Globus pallidus (tissue), 1 donor: ENCODE measurements at regions not wholly inside any gene's neighbourhood (a gene's known extent, or its start where the extent isn't known, plus 50 kb on each side); places are given as distances from the start of the nearest gene placed in this dataset.
"Not testable (repeated sequence)": the region's sequence is repeated elsewhere in the genome, so short reads cannot be mapped to it uniquely, and the experiment has no call there.

Experiments
- DNase-seq: peaks from one replicate; pipeline ENCODE4 v3.0.0-alpha.2; 2015; ENCODE audit warnings: low spot score

DNA sequence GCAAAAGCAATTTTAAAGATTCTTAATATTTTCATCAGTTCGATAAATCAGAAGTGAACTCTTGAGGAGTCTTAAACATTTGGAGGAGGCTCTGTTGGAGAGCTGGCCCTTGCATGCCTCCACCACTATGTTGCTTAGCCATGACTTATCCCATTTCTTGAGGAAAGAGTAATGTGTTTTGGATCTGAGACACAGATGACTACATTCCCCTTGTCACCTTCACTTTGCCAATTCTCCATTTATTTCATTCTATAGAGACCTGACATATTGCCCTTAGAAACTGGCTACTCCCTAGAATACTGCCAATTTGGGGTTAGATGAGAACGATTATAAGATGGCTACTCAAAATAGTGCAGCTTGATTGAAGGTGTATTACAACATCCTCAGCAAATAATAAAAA lies 157.4 kb upstream of the TMEM260 start:
- DNase-seq, result no peak

DNA sequence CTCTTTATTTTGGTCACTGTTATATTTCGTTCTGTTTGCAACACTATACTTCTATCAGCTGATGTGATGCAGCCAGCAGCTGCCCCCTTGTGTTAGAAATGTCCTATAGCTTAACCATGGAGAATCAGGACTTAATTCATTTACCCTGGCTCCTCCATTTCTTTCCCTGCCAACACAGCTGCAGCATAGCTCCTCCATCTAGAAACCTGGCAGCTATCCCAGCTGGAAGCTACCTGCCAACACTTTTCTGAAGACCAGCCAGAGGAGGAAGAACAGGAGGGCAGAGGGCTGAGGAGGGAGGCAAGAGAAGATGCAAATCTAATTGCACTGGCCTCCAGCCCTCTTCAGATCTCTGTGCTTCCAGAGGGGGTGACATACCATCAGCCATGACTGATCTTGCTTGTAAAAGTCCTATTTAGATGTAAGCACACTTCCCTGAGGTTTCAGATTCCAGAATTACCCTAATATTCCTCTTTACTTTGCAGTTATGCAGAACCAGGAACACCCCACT lies 156.8 kb upstream of the TMEM260 start:
- DNase-seq, result peak; percentile 60

- DNase-seq, result no peak
These were observed 156.1 kb upstream of the TMEM260 start for GRCh38 chr14:56423544-56423943.

DNA sequence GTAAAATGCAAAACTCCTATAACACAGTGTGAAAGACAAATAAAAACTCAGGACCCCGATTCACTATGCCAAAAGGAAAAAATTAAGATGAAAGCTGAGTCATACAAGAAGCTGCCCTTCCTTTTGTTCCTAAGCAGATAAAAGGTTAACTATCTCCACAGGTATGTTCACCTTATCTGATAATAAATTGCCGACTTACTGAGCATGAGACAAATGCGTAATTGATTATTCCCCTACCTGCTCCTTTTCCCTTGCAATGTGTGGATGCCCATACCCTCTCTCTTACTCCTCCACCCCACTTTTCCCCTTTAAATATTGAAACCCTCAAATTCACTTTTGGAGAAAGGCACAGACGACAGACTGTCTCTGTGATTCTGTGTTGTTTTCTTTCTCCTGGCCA lies 148.6 kb upstream of the TMEM260 start:
- DNase-seq, result no peak

DNA sequence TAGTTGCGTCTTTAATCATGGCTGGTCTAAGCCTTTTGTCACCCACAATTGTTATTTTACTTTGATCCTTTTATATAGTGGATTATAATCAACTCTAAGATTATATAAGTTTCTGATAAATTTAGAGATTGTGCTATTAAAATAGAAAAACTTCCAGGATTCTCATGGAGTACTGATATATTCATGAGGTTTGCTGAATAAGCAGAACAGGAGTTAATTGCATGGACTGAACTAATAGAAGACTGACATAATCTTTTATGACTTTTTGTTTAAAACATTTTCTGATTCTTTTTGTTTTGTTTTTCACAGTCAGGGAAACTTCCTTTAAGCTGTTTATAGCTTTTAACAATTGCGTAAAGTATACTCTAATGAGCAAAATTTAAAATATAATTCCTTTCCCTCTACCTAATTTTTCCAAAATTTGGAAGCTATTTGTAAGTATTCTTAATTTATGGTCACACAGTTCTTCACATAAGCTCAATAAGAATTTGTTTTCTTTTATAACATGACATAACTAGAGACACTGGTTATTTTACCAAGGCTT lies 129.9 kb upstream of the TMEM260 start:
- DNase-seq, result no peak

- no peak for DNase-seq
These were observed 126.7 kb upstream of the TMEM260 start for GRCh38 chr14:56452940-56453339.

DNA sequence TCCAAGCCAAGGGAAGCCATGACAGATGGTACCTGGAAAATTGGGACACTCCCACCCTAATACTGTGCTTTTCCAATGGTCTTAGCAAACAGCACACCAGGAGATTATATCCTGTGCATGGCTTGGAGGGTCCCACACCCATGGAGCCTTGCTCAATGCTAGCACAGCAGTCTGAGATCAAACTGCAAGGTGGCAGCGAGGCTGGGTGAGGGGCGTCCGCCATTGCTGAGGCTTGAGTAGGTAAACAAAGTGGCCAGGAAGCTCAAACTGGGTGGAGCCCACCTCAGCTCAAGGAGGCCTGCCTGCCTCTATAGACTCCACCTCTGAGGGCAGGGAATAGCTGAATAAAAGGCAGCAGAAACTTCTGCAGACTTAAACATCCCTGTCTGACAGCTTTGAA lies 124.9 kb upstream of the TMEM260 start:
- not testable (repeated sequence) for DNase-seq

DNA sequence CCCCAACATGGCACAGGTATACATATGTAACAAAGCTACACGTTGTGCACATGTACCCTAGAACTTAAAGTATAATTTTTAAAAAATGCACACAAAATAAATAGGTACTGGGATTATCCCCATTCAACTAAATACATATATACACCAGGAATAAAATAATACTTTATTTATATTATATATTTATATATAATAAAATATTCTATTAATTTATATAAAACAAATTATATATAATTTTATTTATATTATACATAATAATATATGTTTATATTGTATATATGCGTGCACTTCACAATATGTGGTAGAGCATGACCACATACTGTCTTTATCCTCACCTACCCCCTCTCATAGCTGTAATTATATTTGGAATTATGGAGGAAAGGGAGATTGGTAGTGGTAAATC lies 119.1 kb upstream of the TMEM260 start:
- DNase-seq, result no peak

DNA sequence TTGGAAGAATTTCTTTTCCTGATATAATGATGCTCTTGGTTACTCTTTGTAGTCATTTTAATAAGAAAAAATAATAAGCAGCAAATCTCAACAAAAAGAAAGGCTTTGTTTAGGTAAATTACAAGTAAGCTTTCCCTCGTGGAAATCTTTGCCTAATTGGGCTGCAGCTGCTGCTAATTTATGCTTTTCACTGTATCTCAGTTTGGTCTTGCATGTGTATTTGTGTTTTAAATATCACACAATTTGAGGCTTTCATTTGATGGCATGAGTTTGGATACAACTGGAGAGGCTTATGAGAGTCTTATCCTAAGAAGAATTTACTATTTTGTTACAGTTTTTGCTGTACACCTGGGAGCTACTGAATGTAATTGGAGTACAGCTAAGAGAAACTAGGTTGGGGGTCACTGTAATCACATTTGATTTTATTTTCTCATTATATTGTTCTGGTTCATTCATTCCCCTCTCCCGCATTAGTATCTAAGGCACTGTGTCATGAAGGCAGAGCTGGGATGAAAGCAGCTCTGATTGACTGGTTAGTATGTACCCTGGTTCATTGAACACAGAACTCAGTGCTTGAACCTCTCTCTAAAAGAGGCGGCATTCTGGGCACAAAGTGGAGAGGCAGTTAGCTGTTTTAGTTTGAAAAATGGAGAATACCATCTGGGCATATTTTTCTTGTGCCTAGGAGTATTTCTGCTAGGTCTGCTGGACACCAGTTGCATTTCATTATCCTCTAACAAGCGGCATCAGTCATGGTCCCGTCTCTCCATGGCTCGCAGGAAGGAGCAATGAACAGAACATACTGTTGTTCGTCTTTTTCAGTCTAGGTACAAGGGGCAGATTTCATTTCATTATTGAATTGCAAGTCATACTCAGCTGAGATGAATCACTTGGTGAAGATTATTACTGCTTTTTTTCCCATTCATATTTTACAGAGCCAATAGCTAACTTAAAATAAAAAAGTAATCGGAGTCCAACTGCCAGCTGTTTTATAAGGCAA lies 118.0 kb upstream of the TMEM260 start:
- DNase-seq, result no peak

DNA sequence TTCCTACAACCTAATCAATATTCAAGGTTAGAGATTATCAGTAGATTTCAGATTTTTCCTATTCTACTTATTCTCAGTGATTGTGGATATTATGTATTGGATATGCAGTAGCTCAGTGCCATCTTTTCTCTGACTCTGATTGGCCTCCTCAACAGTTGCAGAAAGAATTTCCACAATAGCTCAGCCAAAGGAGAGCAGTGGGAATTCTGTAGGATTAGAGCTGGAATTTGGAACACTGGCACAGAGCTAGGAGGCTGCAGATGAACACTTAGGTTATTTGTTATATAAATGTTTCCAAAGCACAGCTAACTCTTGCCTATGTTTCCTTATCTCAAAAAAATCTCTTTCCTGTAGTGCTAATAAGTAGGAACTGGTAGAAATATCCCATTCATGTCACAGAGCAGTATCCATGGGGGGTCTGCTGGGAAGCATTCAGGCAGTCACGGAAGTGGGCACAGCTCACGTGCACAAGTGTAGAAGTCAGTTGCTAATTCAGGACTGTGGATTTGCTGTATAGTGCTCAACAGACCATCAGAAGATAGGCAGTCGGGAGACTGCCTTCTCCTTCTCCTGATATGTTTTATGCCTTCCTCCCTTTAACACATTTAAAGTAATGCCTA lies 116.2 kb upstream of the TMEM260 start:
- no peak for DNase-seq

GRCh38 chr14:56471056-56471455 lies 108.5 kb upstream of the TMEM260 start:
- no peak for DNase-seq

DNA sequence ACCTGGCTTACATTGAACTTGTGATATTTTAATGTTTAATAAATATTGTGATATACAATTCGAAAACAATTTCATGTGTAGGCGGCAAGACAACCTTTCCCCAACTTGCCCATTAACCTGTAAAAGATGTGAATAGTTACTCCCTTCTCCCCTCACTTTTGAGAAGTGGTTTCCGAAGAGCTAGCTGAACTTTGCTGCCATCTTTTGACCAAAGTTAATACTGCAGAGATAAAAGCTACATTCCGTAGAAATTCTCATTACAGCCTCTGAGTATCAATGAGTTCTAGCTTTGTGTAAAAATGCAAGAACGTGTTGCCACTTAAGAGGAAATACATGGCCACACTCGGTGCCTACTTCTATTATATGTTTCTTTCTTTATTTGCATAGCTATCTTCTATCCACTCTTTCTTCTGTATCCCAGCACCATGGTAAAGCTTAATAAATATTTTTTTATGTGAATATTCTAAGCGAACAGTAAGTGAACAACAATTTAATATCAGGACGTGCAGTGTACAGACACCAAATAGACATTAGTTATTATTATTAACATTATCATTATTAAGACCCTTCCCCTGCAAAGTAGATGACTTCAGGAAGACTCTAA lies 105.1 kb upstream of the TMEM260 start:
- DNase-seq, result peak; percentile 33

GRCh38 chr14:56482310-56482911 lies 97.2 kb upstream of the TMEM260 start:
- DNase-seq, result no peak

- peak; percentile 22 for DNase-seq
These were observed 92.4 kb upstream of the TMEM260 start for GRCh38 chr14:56487090-56487667.

- DNase-seq, result no peak
These were observed 91.8 kb upstream of the TMEM260 start for GRCh38 chr14:56487761-56488160.

GRCh38 chr14:56488306-56488705 lies 91.3 kb upstream of the TMEM260 start:
- DNase-seq, result no peak

DNA sequence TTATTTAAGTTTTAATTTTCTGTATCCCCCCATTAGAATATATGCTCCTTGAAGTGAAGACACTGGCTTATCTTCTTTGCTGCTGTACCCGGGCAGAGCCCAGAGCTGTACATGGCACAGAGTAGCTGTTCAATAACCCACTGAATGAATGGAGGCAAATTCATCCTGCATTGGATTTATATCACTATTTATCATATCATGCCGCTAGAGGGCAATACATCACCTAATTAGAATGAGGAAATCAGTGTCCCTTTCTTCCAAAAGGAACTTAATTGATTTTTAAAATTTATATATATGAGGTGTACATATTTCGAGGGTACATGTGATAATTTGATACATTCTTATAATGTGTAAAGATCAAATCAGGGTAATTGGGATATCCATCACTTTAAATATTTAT lies 89.2 kb upstream of the TMEM260 start:
- DNase-seq, result peak; percentile 7

DNA sequence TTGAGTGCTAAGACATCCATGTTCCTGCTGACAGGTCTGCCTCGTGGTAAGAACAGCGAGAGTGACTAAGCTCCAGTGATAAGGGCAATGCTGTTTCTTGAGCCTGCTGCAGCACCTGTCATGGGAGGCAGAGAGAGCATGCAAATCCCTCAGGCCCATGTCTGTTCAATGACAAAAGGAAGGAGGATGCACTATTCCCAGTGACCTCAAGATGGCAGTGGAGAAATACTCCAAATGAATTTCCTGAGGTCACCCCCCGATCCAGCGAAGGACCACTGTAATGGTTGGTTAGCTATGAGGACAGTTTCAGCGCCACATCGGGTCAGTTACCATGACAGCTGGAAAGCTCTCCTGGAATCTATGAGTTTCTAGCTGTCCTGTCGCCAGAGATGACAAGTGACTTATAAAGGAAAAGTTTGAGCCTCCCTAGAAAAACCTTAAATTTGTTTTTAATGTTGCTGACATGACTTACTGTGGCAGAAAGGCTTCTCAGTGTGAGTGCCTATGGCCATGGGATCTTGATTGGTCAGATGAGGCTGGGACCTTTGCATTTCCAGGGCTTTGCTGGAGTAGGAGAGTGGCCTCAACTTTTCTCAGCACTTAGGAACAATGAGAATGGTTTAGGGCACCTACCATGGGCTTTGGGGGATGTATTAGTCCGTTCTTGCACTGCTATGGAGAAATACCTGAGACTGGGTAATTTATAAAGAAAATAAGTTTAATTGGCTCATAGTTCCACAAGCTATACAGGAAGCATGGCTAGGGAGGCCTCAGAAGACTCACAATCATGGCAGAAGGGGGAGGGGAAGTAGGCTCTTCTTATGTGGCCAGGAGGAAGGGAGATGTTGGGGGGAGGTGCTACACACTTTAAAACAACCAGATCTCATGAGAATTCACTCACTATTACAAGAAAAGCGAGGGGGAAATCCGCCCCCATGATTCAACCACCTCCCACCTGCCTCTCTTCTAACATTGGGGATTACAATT lies 88.0 kb upstream of the TMEM260 start:
- peak; percentile 25 for DNase-seq

DNA sequence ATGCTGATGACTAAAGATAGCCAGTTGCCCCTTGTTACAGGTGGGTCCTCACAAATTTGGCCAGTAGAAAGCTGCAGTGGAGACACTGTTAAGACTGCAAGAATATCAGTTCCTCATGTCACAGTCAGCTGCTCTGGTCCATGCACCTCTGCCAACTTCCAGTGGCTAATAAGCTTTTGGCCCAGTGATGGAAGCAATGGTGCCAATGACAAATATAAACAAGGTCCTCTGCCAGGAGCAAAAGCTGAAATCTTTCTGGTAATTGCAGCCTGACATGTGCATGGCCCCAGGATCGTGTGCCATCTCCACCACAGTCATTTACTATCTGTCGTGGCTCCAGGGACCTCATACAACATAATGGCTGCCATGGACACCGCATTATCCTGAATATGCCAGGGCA lies 85.4 kb upstream of the TMEM260 start:
- no peak for DNase-seq

- DNase-seq, result no peak
These were observed 81.5 kb upstream of the TMEM260 start for GRCh38 chr14:56498112-56498511.
